H1 (cell line): ENCODE measurements at regions not wholly inside any gene's neighbourhood (a gene's known extent, or its start where the extent isn't known, plus 50 kb on each side); places are given as distances from the start of the nearest gene placed in this dataset.

ENCODE experiments used
- CTCF ChIA-PET: fragments of 300-600 bp; sonication (Branson Sonifier 250); formaldehyde crosslinking; loops from one replicate; lab custom pipeline; 2021; ENCODE audit not compliant: partially characterized antibody; lab: Charles Lee
- POLR2A ChIA-PET: fragments of 300-600 bp; sonication (Branson Sonifier 250); formaldehyde crosslinking; loops from one replicate; lab custom pipeline; 2021; ENCODE audit warnings: inconsistent platforms; ENCODE audit not compliant: partially characterized antibody; lab: Charles Lee
- DNase-seq, 2 experiments: peaks; one replicate each; pipeline versions ENCODE4 v3.0.0 to v3.0.0-alpha.2; 2010 to 2022; ENCODE audit warnings: low spot score in 2 of 2, low read depth in 1 of 2, mixed read lengths in 1 of 2
- FAIRE-seq: peaks from 2 replicates; lab custom pipeline; 2011; peaks lifted over from hg19 to GRCh38; lab: Jason Lieb, UNC
- H2AFZ ChIP-seq: 2 replicates; pipeline ENCODE4 v1.8.1; 2012; ENCODE audit warnings: low read length, inconsistent platforms
- H2AK5ac ChIP-seq: 2 replicates; pipeline ENCODE4 v1.6.1; 2013; ENCODE audit warnings: low read depth, low read length
- H2BK120ac ChIP-seq: replicated peaks from 2 replicates; pipeline ENCODE3; 2013; ENCODE audit warnings: low read depth, low read length, inconsistent platforms
- H2BK12ac ChIP-seq: 2 replicates; pipeline ENCODE4 v1.6.1; 2013; ENCODE audit warnings: low read depth, low read length
- H2BK15ac ChIP-seq: 2 replicates; pipeline ENCODE4 v1.6.1; 2013; ENCODE audit warnings: low read length
- H2BK20ac ChIP-seq: 2 replicates; pipeline ENCODE4 v1.6.1; 2013; ENCODE audit warnings: low read length
- H2BK5ac ChIP-seq: 2 replicates; pipeline ENCODE4 v1.6.1; 2013; ENCODE audit warnings: low read depth, low read length
- H3K14ac ChIP-seq: 2 replicates; pipeline ENCODE4 v1.6.1; 2013; ENCODE audit warnings: inconsistent platforms; ENCODE audit not compliant: insufficient read length
- H3K18ac ChIP-seq: 2 replicates; pipeline ENCODE4 v1.6.1; 2013; ENCODE audit warnings: low read length; ENCODE audit errors: extremely low read depth
- H3K23ac ChIP-seq: 2 replicates; pipeline ENCODE4 v1.6.1; 2013; ENCODE audit warnings: inconsistent platforms; ENCODE audit not compliant: insufficient read length
- H3K23me2 ChIP-seq: 2 replicates; pipeline ENCODE4 v1.6.1; 2013; ENCODE audit warnings: low read depth, low read length
- H3K27ac ChIP-seq: 2 replicates; pipeline ENCODE4 v1.6.1; 2011; ENCODE audit warnings: low read depth, low read length, inconsistent platforms
- H3K27me3 ChIP-seq, 4 experiments: replicated peaks in 1 of 4; 1 replicate in 1 of 4; 2 replicates in 3 of 4; pipeline versions ENCODE4 v1.6.1 to v1.8.1; 2011 to 2013; ENCODE audit warnings: low read length in 3 of 4, mild to moderate bottlenecking in 3 of 4, inconsistent platforms in 2 of 4, mixed read lengths in 2 of 4, moderate library complexity in 1 of 4; ENCODE audit not compliant: control insufficient read depth in 3 of 4, insufficient read depth in 3 of 4; ENCODE audit errors: extremely low read depth in 1 of 4
- H3K36me3 ChIP-seq, 4 experiments: 2 replicates each; pipeline versions ENCODE4 v1.6.1 to v1.8.1; 2011 to 2013; ENCODE audit warnings: mild to moderate bottlenecking in 4 of 4, low read length in 3 of 4, moderate library complexity in 2 of 4, control low read depth in 1 of 4, inconsistent platforms in 1 of 4; ENCODE audit not compliant: insufficient read depth in 4 of 4, control insufficient read depth in 2 of 4
- H3K4ac ChIP-seq: replicated peaks from 2 replicates; pipeline ENCODE3; 2013; ENCODE audit warnings: low read length, low read depth, mixed read lengths, inconsistent platforms; ENCODE audit not compliant: insufficient read length
- H3K4me1 ChIP-seq, 4 experiments: replicated peaks in 1 of 4; 1 replicate in 1 of 4; 2 replicates in 3 of 4; pipeline versions ENCODE4 v1.6.1 to v1.8.1; 2011 to 2013; ENCODE audit warnings: low read length in 3 of 4, inconsistent platforms in 2 of 4, mixed read lengths in 1 of 4; ENCODE audit not compliant: insufficient read depth in 4 of 4, control insufficient read depth in 3 of 4
- H3K4me2 ChIP-seq, 2 experiments: 2 replicates each; pipeline versions ENCODE4 v1.6.1 to v1.8.1; 2011 to 2013; ENCODE audit warnings: low read depth in 2 of 2, low read length in 2 of 2, control low read depth in 1 of 2, inconsistent platforms in 1 of 2, mild to moderate bottlenecking in 1 of 2; ENCODE audit not compliant: insufficient read depth in 1 of 2
- H3K4me3 ChIP-seq, 4 experiments: fragments of 200-600, 300-600 bp in 1 of 4; sonication (generic), shearing (Covaris generic), sonication (Bioruptor Twin) in 1 of 4; 2 replicates each; pipeline versions ENCODE4 v1.5.1 to v1.8.1; 2011 to 2016; ENCODE audit warnings: low read length in 4 of 4, low read depth in 3 of 4, control low read depth in 2 of 4, inconsistent platforms in 2 of 4, mild to moderate bottlenecking in 2 of 4, mixed read lengths in 1 of 4, moderate library complexity in 1 of 4; ENCODE audit not compliant: insufficient read depth in 2 of 4; ENCODE audit errors: extremely low read depth in 1 of 4
- H3K56ac ChIP-seq: replicated peaks from 2 replicates; pipeline ENCODE3; 2013; ENCODE audit warnings: low read depth, mild to moderate bottlenecking, mixed read lengths, low read length, inconsistent platforms; ENCODE audit not compliant: insufficient read length
- H3K79me1 ChIP-seq: 2 replicates; pipeline ENCODE4 v1.6.1; 2013; ENCODE audit warnings: low read depth, low read length, control low read depth
- H3K79me2 ChIP-seq, 2 experiments: 2 replicates each; pipeline versions ENCODE4 v1.6.1 to v1.8.1; 2012 to 2013; ENCODE audit warnings: low read length in 2 of 2, mild to moderate bottlenecking in 2 of 2, inconsistent platforms in 1 of 2; ENCODE audit not compliant: insufficient read depth in 2 of 2, control insufficient read depth in 1 of 2
- H3K9ac ChIP-seq, 4 experiments: replicated peaks in 1 of 4; 1 replicate in 1 of 4; 2 replicates in 3 of 4; pipeline versions ENCODE4 v1.6.1 to v1.8.1; 2011 to 2013; ENCODE audit warnings: low read depth in 3 of 4, low read length in 3 of 4, control low read depth in 2 of 4, mild to moderate bottlenecking in 2 of 4, moderate library complexity in 2 of 4, inconsistent platforms in 1 of 4; ENCODE audit errors: extremely low read depth in 1 of 4
- H3K9me3 ChIP-seq, 2 experiments: 2 replicates each; pipeline versions ENCODE4 v1.6.1 to v1.8.1; 2012 to 2013; ENCODE audit warnings: mild to moderate bottlenecking in 2 of 2, moderate library complexity in 2 of 2, control low read depth in 1 of 2, inconsistent platforms in 1 of 2, low read depth in 1 of 2, low read length in 1 of 2, mixed read lengths in 1 of 2; ENCODE audit not compliant: insufficient read depth in 2 of 2
- H4K20me1 ChIP-seq, 2 experiments: replicated peaks in 1 of 2; 2 replicates each; pipeline versions ENCODE3 to v1.8.1; 2011 to 2013; ENCODE audit warnings: inconsistent platforms in 2 of 2, low read length in 2 of 2, mild to moderate bottlenecking in 1 of 2; ENCODE audit not compliant: insufficient read depth in 2 of 2, control insufficient read depth in 1 of 2
- H4K5ac ChIP-seq: 2 replicates; pipeline ENCODE4 v1.6.1; 2013; ENCODE audit warnings: low read length, low read depth, mixed read lengths, inconsistent platforms; ENCODE audit not compliant: insufficient read length
- H4K8ac ChIP-seq: 2 replicates; pipeline ENCODE4 v1.8.0; 2013; ENCODE audit warnings: mild to moderate bottlenecking, moderate library complexity, low read length, inconsistent platforms; ENCODE audit not compliant: insufficient read depth; ENCODE audit errors: extremely low read depth
- H4K91ac ChIP-seq: replicated peaks from 2 replicates; pipeline ENCODE3; 2013; ENCODE audit warnings: low read length, mixed read lengths, inconsistent platforms; ENCODE audit not compliant: insufficient read length
- ASH2L ChIP-seq: fragments of 200-600, 300-600 bp; sonication (generic); IDR thresholded peaks from one replicate; pipeline ENCODE4 v1.7.1; 2017; ENCODE audit warnings: low read length
- BACH1 ChIP-seq: IDR thresholded peaks from 2 replicates; pipeline ENCODE4 v1.6.1; 2012; ENCODE audit warnings: low read length, improper control_type of control experiment
- JUND ChIP-seq: IDR thresholded peaks from 2 replicates; pipeline ENCODE4 v1.6.1; 2011; ENCODE audit warnings: mild to moderate bottlenecking, improper control_type of control experiment, low read length
- KDM4A ChIP-seq: IDR thresholded peaks from one replicate; pipeline ENCODE4 v1.7.1; 2012; ENCODE audit warnings: low read depth, mild to moderate bottlenecking, moderate library complexity, low read length, inconsistent platforms; ENCODE audit not compliant: severe bottlenecking
- POLR2A ChIP-seq, 2 experiments: IDR thresholded peaks; 1 replicate in 1 of 2; 2 replicates in 1 of 2; pipeline ENCODE4 v1.6.1; 2011; ENCODE audit warnings: low read depth in 2 of 2, low read length in 2 of 2, mild to moderate bottlenecking in 2 of 2; ENCODE audit errors: control extremely low read depth in 1 of 2
- POU5F1 ChIP-seq: IDR thresholded peaks from 2 replicates; pipeline ENCODE4 v1.6.1; 2011; ENCODE audit warnings: low read depth, mild to moderate bottlenecking, low read length, moderate library complexity
- RAD21 ChIP-seq, 2 experiments: IDR thresholded peaks in 1 of 2; conservative IDR thresholded peaks in 1 of 2; 2 replicates each; pipeline ENCODE4 v1.6.1; 2011; ENCODE audit warnings: low read depth in 2 of 2, low read length in 2 of 2, improper control_type of control experiment in 1 of 2, inconsistent platforms in 1 of 2, mild to moderate bottlenecking in 1 of 2, moderate library complexity in 1 of 2
- RBBP5 ChIP-seq: IDR thresholded peaks from 2 replicates; pipeline ENCODE4 v1.7.1; 2012; ENCODE audit warnings: low read depth, mild to moderate bottlenecking, inconsistent platforms, low read length, moderate library complexity, borderline replicate concordance
- RNF2 ChIP-seq: fragments of 200-900, 300-1000 bp; sonication (generic); IDR thresholded peaks from 2 replicates; pipeline ENCODE4 v1.7.1; 2016; ENCODE audit warnings: borderline replicate concordance, low read depth, mild to moderate bottlenecking, antibody characterized with exemption, low read length; ENCODE audit not compliant: poor library complexity, severe bottlenecking; ENCODE audit errors: missing control alignments
- RXRA ChIP-seq: IDR thresholded peaks from 2 replicates; pipeline ENCODE4 v1.6.1; 2011; ENCODE audit warnings: low read depth, mild to moderate bottlenecking, low read length, moderate library complexity; ENCODE audit not compliant: insufficient read depth
- SIN3A ChIP-seq, 2 experiments: IDR thresholded peaks in 1 of 2; conservative IDR thresholded peaks in 1 of 2; 2 replicates each; pipeline ENCODE4 v1.6.1; 2011 to 2012; ENCODE audit warnings: low read length in 2 of 2, improper control_type of control experiment in 1 of 2, low read depth in 1 of 2, mild to moderate bottlenecking in 1 of 2
- SIRT6 ChIP-seq: IDR thresholded peaks from one replicate; pipeline ENCODE4 v1.7.1; 2012; ENCODE audit warnings: low read length, inconsistent platforms
- SRF ChIP-seq: IDR thresholded peaks from 2 replicates; pipeline ENCODE4 v1.6.1; 2011; ENCODE audit warnings: mild to moderate bottlenecking, low read depth, low read length, moderate library complexity
- WGBS, 2 experiments: shearing (Covaris generic) in 1 of 2; methylation state at CpG; one replicate each; pipeline versions ENCODE4 v1.1.6 to v1.1.7; 2013 to 2015; ENCODE audit warnings: low lambda C conversion rate in 2 of 2, mixed read lengths in 2 of 2, inconsistent platforms in 1 of 2, low coverage in 1 of 2, missing lambda C conversion rate in 1 of 2; ENCODE audit not compliant: insufficient replicate concordance in 2 of 2, insufficient coverage in 1 of 2, insufficient read length in 1 of 2; ENCODE audit errors: extremely low coverage in 1 of 2, missing lambda C conversion rate in 1 of 2; 5-methylcytosine and 5-hydroxymethylcytosine counted together

GRCh38 chr17:34201225-34201624, 53.9 kb upstream of the CCL2 start:
- H4K5ac ChIP-seq: no peak overlapping the region
- no peak overlapping the region for H2BK5ac ChIP-seq
- POLR2A ChIA-PET: interaction anchor here (0.6 to 1.3 kb wide), 3 partner anchors 17 to 1610 kb away, joined by 3 to 5 read pairs (median 3); no protein-coding TSS in a partner anchor
- H3K14ac ChIP-seq: no peak overlapping the region
- H3K23me2 ChIP-seq: no peaks in the 10 kb centered on the region
- H3K9ac ChIP-seq: no peak overlapping the region
- H2AFZ ChIP-seq: no peak overlapping the region
- peaks cover 0 to 2% (median 0%) of the 10 kb centered on the region in 4 experiments; a peak in 3 of 7 replicates for H3K4me1 ChIP-seq
- H3K23ac ChIP-seq: no peak overlapping the region
- H3K4ac ChIP-seq: no peak overlapping the region
- H3K27me3 ChIP-seq: no peaks in the 10 kb centered on the region; a peak in 1 of 7 replicates
- no peak overlapping the region for H4K91ac ChIP-seq
- no peaks in the 10 kb centered on the region for H3K36me3 ChIP-seq
- no peaks in the 10 kb centered on the region for H4K20me1 ChIP-seq
- H3K56ac ChIP-seq: no peak overlapping the region
- H2BK120ac ChIP-seq: no peak overlapping the region
- FAIRE-seq (no peak), DNase-seq (no peak)
- H2BK12ac ChIP-seq: no peak overlapping the region
- CTCF ChIA-PET: interaction anchor here (0.7 to 8.5 kb wide), 39 partner anchors 8 to 421 kb away, joined by 3 to 442 read pairs (median 5); partner anchors contain the start of genes CCL1, CCL13, CCL2 and CCL7
- no peak overlapping the region for H2BK15ac ChIP-seq
- H3K18ac ChIP-seq: no peak overlapping the region
- H2BK20ac ChIP-seq: no peak overlapping the region
- H3K4me3 ChIP-seq: no peak overlapping the region
- no peaks in the 10 kb centered on the region for H3K79me2 ChIP-seq
- H4K8ac ChIP-seq: no peak overlapping the region
- H2AK5ac ChIP-seq: no peak overlapping the region
- H3K79me1 ChIP-seq: no peaks in the 10 kb centered on the region
- H3K27ac ChIP-seq: no peak overlapping the region
- no peak overlapping the region for H3K4me2 ChIP-seq
- H3K9me3 ChIP-seq: no peaks in the 10 kb centered on the region; a peak in 1 of 4 replicates
- 88% methylated on average over 1 of the region's 1 CpG; no CpG with 5 or more reads in 1 of the 2 experiments for WGBS, 2 experiments
- TF ChIP-seq RAD21 (IDR thresholded peaks at IDR 0.05 in 1 of 2, conservative IDR thresholded peaks at IDR 0.05 in 1 of 2; ENCODE audit: low read depth in 2 of 2, low read length in 2 of 2) (no peak), RBBP5 (no peak), SRF (no peak), SIRT6 (no peak), SIN3A (conservative IDR thresholded peaks at IDR 0.05 in 1 of 2, IDR thresholded peaks at IDR 0.05 in 1 of 2; ENCODE audit: low read depth in 1 of 2, low read length in 2 of 2) (no peak), BACH1 (no peak), RXRA (no peak), POU5F1 (no peak), POLR2A (IDR thresholded peaks at IDR 0.05; ENCODE audit: control extremely low read depth in 1 of 2, low read depth in 2 of 2, low read length in 2 of 2) (no peak), RNF2 (no peak), KDM4A (no peak), JUND (no peak), ASH2L (no peak)
